ENCODE measurements at regions not wholly inside any gene's neighbourhood (a gene's known extent, or its start where the extent isn't known, plus 50 kb on each side); places are given as distances from the start of the nearest gene placed in this dataset.

DNA sequence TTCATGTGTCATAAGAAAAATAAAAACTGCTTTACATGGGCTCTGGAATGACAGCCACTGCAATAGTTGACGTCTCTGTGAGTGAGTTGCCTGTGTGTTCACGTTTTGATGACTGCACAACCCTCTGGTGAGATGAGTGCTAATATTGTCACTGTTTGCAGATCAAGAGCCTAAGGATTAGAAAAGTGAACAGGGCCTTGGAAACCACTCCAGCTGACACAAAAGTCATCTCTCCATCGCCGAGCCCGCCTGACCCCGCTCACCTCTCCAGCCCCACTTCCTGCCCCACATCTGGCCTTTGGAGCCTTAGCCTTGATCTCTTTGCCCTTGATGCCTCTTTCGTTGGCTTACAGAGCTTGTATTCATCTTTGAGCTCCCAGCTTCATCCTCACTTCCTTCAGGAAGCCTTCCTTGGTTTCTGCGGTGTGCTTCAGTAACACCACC is 351.7 kb downstream of the TCERG1L start:
- Histone ChIP-seq H3K27ac (no peak overlapping the region), H3K36me3 (no peaks in the 10 kb centered on the region), H3K27me3 (no peaks in the 10 kb centered on the region), H3K4me3 (no peak overlapping the region), H3K4me1 (no peaks in the 10 kb centered on the region), H3K9me3 (no peaks in the 10 kb centered on the region)
- TF ChIP-seq, protein P1, sequence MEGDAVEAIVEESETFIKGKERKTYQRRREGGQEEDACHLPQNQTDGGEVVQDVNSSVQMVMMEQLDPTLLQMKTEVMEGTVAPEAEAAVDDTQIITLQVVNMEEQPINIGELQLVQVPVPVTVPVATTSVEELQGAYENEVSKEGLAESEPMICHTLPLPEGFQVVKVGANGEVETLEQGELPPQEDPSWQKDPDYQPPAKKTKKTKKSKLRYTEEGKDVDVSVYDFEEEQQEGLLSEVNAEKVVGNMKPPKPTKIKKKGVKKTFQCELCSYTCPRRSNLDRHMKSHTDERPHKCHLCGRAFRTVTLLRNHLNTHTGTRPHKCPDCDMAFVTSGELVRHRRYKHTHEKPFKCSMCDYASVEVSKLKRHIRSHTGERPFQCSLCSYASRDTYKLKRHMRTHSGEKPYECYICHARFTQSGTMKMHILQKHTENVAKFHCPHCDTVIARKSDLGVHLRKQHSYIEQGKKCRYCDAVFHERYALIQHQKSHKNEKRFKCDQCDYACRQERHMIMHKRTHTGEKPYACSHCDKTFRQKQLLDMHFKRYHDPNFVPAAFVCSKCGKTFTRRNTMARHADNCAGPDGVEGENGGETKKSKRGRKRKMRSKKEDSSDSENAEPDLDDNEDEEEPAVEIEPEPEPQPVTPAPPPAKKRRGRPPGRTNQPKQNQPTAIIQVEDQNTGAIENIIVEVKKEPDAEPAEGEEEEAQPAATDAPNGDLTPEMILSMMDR (IDR thresholded peaks at IDR 0.05) = no peak
- TF ChIP-seq POLR2AphosphoS5 (IDR thresholded peaks at IDR 0.05) (no peak), EP300 (IDR thresholded peaks at IDR 0.05; ENCODE audit: low read depth) (no peak), POLR2A (IDR thresholded peaks at IDR 0.05) (no peak)
- in situ Hi-C loops (cut with MboI; ENCODE audit: low pct_ligation_motif_present in 1 of 4, low pct_unique_long_range_greater_than_20kb in 1 of 4, low sequenced_read_pairs in 3 of 4) = no loop called here
- intact Hi-C loops (cut with DNase I; ENCODE audit: low total_unique reads) = no loop called here
- DNase-seq = no peak
- 71 to 80% methylated on average over 6 to 8 of the region's 8 CpGs for WGBS, 2 donors (ENCODE audit: low coverage in 1 of 2)

DNA sequence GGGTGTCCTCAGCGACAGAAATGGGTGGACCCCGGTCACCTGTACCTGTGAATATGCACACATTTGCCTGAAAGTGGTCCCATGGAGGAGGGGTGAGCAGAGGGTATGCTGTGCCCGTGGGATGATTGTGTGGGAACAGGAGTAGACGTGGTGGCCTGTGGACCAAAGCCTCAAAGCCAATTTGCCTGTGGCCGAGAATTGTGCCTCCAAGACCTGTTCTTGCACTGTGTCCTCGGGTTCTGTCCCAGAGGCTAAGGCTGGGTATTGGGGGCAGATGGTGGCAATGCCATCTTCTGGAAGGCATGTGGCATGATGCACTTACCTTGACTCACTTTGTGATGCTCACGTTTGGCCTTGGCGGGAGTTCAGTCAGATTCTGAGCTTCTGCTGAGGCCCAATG is 351.0 kb downstream of the TCERG1L start:
- in situ Hi-C loops (cut with MboI; ENCODE audit: low pct_ligation_motif_present in 1 of 4, low pct_unique_long_range_greater_than_20kb in 1 of 4, low sequenced_read_pairs in 3 of 4) = no loop called here
- intact Hi-C loops (cut with DNase I; ENCODE audit: low total_unique reads) = no loop called here
- H3K36me3 ChIP-seq = no peaks in the 10 kb centered on the region
- no peak overlapping the region for H3K4me3 ChIP-seq
- DNase-seq = no peak
- WGBS, 2 donors (ENCODE audit: low coverage in 1 of 2) = 70 to 80% methylated on average over 2 to 5 of the region's 8 CpGs
- H3K9me3 ChIP-seq = no peaks in the 10 kb centered on the region
- H3K27ac ChIP-seq = no peak overlapping the region
- TF ChIP-seq, protein P1 (IDR thresholded peaks at IDR 0.05) = no peak
- no peak for TF ChIP-seq EP300 (IDR thresholded peaks at IDR 0.05; ENCODE audit: low read depth)
- TF ChIP-seq POLR2A (IDR thresholded peaks at IDR 0.05) = no peak
- no peak for TF ChIP-seq POLR2AphosphoS5 (IDR thresholded peaks at IDR 0.05)
- no peaks in the 10 kb centered on the region for H3K4me1 ChIP-seq
- H3K27me3 ChIP-seq = no peaks in the 10 kb centered on the region

DNA sequence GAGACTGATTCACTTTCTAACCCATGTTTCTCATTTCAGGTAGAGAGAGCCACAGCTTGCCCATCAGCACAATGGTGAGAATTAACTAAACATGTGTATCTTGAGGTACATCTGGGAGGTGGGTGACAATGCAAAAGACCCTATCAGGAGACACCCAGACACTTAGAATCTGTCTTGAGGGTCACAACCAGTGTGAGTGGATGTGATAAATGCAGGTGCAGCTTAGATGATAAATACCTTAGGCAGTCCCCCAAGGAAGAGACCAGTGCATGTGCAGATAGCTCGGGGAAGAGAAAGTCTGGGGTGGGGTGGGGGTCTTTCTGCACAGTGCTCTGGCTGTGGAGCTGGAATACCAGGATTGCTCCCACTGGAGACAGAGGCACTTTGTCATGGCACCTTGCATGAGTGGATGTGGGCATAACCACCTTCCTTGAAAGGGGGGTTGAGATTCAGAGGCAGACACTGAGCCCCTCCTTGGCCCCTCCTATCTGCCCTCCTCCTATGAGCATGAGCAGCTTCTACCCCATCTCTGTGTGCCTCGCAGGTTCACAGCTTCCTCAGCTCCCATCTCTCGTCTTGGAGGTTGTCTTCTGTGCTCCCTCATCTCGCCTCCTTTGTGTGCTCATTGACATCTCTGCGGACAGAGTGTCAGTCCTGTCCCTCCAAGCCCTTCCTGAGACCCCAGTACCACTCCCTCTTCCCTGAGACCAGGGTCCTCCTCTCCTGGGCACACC is 349.8 kb downstream of the TCERG1L start:
- WGBS, 2 donors (ENCODE audit: low coverage in 1 of 2) = 74 to 100% methylated on average over 1 to 5 of the region's 5 CpGs
- intact Hi-C loops (cut with DNase I; ENCODE audit: low total_unique reads) (no loop called here), in situ Hi-C loops (cut with MboI; ENCODE audit: low pct_ligation_motif_present in 1 of 4, low pct_unique_long_range_greater_than_20kb in 1 of 4, low sequenced_read_pairs in 3 of 4) (no loop called here)
- no peaks in the 10 kb centered on the region for H3K9me3 ChIP-seq
- no peaks in the 10 kb centered on the region for H3K27me3 ChIP-seq
- H3K36me3 ChIP-seq = no peaks in the 10 kb centered on the region
- TF ChIP-seq, protein P1 (IDR thresholded peaks at IDR 0.05) = no peak
- TF ChIP-seq POLR2AphosphoS5 (IDR thresholded peaks at IDR 0.05) (no peak), EP300 (IDR thresholded peaks at IDR 0.05; ENCODE audit: low read depth) (no peak), POLR2A (IDR thresholded peaks at IDR 0.05) (no peak)
- no peak overlapping the region for H3K4me3 ChIP-seq
- H3K4me1 ChIP-seq = no peaks in the 10 kb centered on the region
- DNase-seq = no peak
- H3K27ac ChIP-seq = no peak overlapping the region

DNA sequence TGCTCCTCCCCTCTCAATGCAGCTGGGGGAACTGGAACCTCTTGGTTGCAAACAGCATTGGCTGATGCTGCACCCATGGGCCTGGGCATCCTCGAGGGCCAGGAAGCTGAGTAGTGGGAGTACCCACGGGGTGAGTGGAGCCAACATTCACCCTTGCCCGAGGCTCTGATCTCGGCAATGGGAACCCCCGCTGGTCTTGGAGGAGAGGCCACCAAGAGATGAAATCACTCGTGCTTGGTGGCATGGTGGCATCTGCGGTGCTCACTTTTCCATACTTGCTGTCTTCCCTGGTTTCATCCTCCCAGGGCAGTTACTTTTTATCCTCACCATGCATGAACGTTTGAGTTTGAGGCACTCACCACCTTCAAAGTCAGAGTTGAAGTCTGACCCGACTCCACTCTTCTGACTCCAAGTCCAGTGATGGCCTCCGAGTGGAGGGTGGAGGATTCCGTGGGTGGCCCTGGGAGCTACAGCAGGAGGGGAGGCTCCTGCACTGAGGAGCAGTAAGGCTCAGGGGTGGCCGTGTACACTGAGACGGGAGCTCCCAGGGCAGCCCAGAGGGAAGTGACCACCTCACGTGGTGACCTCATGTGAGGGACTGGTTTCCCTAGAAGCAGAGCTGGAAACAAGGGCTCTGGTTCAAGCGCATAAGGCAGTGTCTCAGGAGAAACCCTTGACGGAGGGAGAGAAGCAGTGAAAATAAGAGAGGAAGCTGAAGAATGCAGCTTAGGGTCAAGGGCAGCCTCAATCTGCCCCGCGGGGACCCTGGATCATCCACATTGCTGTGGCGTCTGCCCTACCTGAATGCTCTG is 349.1 kb downstream of the TCERG1L start:
- WGBS, 2 donors (ENCODE audit: low coverage in 1 of 2) = 84% methylated on average over 19 of the region's 19 CpGs; no CpG with 5 or more reads in 1 of the 2 donors

More for the DNA sequence above, 349.1 kb downstream of the TCERG1L start:
- Histone ChIP-seq H3K27ac (no peak overlapping the region), H3K9me3 (no peaks in the 10 kb centered on the region), H3K4me1 (no peaks in the 10 kb centered on the region), H3K36me3 (no peaks in the 10 kb centered on the region), H3K4me3 (no peak overlapping the region), H3K27me3 (no peaks in the 10 kb centered on the region)
- intact Hi-C loops (cut with DNase I; ENCODE audit: low total_unique reads) (no loop called here), in situ Hi-C loops (cut with MboI; ENCODE audit: low pct_ligation_motif_present in 1 of 4, low pct_unique_long_range_greater_than_20kb in 1 of 4, low sequenced_read_pairs in 3 of 4) (no loop called here)
- TF ChIP-seq EP300 (IDR thresholded peaks at IDR 0.05; ENCODE audit: low read depth) (no peak), POLR2AphosphoS5 (IDR thresholded peaks at IDR 0.05) (no peak), POLR2A (IDR thresholded peaks at IDR 0.05) (no peak)
- TF ChIP-seq, protein P1 (IDR thresholded peaks at IDR 0.05) = no peak
- no peak for DNase-seq
